Peyer's patch (tissue), 4 donors: ENCODE measurements at regions not wholly inside any gene's neighbourhood (a gene's known extent, or its start where the extent isn't known, plus 50 kb on each side); places are given as distances from the start of the nearest gene placed in this dataset.
"Not testable (repeated sequence)": the region's sequence is repeated elsewhere in the genome, so short reads cannot be mapped to it uniquely, and the experiment has no call there.

ENCODE experiments used
- CTCF ChIP-seq, 6 experiments: fragments of 450-650 bp in 4 of 6; fragments of 200-600 bp in 2 of 6; sonication (generic) in 1 of 6; IDR thresholded peaks; one replicate each; pipeline ENCODE4 v1.5.1; 2017 to 2019; ENCODE audit warnings: antibody characterized with exemption in 6 of 6, mild to moderate bottlenecking in 3 of 6, moderate library complexity in 1 of 6
- POLR2A ChIP-seq, 2 donors: fragments of 450-650 bp; IDR thresholded peaks; one replicate each; pipeline ENCODE4 v1.5.1; 2017; ENCODE audit warnings: antibody characterized with exemption in 2 of 2, mild to moderate bottlenecking in 2 of 2, moderate library complexity in 2 of 2

DNA sequence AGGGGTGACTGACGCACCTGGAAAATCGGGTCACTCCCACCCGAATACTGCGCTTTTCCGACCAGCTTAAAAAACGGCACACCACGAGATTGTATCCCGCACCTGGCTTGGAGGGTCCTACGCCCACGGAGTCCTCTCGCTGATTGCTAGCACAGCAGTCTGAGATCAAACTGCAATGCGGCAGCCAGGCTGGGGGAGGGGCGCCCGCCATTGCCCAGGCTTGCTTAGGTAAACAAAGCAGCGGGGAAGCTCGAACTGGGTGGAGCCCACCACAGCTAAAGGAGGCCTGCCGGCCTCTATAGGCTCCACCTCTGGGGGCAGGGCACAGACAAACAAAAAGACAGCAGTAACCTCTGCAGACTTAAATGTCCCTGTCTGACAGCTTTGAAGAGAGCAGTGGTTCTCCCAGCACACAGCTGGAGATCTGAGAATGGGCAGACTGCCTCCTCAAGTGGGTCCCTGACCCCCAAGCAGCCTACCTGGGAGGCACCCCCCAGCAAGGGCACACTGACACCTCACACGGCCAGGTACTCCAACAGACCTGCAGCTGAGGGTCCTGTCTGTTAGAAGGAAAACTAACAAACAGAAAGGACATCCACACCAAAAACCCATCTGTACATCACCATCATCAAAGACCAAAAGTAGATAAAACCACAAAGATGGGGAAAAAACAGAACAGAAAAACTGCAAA, 714.5 kb upstream of the PITX2 start:
- not testable (repeated sequence) for TF ChIP-seq POLR2A, CTCF (IDR thresholded peaks at IDR 0.05)
